Stimulated activated CD4-positive, alpha-beta T cell treated with anti-CD3 and anti-CD28 coated beads, Interleukin-4, amount 100 ng/mL, for 48 hours (primary cell): ENCODE measurements at regions not wholly inside any gene's neighbourhood (a gene's known extent, or its start where the extent isn't known, plus 50 kb on each side); places are given as distances from the start of the nearest gene placed in this dataset.

Experiments used
- DNase-seq, 2 donors: peaks; one replicate each; pipeline ENCODE4 v3.0.0-alpha.2; 2020; ENCODE audit warnings: low read depth in 2 of 2

DNA sequence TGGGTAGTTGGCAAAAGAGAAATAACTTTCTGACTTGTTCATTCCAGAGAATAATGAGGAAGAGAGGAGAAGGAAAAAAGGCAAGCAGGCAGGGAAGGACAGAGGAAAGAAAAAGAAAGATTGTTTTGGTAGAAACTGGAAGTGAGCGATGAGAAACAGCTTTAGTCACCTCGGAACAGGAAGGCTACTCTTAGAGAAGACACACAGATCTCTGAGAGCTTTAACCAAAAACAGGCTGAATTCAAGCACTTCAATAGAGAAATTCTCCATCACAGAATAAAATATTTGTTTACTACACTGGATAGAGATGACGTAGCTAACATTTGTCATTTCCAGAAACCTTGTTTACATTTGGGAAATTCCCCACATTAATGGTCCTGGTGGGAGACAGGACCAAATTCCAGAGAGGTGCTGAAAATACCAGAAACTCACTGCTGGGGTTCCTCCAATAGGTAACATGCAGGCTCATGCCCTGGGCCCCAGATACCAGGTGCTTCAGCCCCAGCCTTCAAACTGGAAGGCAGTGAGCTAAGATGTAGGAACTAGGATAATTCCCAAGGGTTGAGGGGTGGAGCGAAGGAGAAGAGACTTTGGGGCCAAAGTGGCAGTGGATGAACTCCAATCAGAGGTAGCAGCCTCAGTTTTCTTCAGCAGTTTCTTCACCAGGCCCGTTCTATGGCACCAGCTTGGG, 227.7 kb upstream of the GRAMD2B start:
- no peak for DNase-seq

- DNase-seq, result no peak
These were observed 224.7 kb upstream of the GRAMD2B start for GRCh38 chr5:126198531-126198930.

GRCh38 chr5:126199467-126199866, 223.7 kb upstream of the GRAMD2B start:
- no peak for DNase-seq

DNA sequence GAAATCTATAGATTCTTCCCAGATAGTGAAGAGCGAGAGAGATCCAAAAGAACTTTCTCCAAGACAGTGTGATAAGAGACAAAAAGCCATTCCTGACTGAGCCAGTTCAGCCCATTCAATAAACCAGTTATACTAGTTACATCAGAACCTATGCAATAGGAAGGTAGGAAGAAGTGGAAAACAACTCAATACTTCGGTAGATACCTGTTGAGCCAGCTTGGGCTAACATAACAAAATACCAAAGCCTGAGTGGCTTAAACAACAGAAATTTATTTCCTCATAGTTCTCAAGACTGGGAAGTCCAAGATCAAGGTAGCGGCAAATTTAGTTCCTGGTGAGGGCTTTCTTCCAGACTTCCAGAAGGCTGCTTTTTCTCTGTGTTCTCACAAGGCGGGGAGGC, 214.5 kb upstream of the GRAMD2B start:
- DNase-seq, result no peak

GRCh38 chr5:126210955-126211354, 212.3 kb upstream of the GRAMD2B start:
- no peak for DNase-seq

DNA sequence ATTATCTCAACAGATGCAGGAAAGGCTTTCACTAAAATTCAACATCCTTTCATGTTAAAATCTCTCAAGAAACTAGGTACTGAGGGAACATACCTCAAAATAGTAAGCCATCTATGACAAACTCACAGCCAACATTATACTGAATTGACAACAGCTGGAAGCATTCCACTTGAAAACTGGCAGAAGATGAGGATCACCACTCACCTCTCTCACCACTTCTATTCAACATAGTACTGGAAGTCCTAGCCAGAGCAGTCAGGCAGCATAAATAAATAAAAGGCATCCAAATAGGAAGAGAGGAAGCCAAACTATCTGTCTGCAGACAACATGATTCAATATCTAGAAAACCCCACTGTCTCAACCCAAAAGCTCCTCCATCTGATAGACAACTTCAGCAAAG, 203.6 kb upstream of the GRAMD2B start:
- DNase-seq, result no peak

DNA sequence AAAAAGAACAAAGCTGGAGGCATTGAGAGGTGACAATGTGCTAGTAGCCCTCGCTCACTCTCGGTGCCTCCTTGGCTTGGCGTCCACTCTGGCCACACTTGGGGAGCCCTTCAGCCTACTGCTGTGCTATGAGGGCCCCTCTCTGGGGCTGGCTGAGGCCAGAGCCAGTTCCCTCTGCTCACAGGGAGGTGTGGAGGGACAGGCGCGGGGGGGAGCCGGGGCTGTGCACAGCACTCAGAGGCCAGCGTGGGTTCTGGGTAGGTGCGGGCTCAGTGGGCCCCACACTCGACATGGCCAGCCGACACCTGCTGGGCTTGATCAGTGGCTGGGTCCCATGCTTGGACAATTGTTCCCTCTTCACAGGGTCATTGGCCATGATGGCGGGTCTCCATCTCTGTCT, 202.5 kb upstream of the GRAMD2B start:
- no peak for DNase-seq

DNA sequence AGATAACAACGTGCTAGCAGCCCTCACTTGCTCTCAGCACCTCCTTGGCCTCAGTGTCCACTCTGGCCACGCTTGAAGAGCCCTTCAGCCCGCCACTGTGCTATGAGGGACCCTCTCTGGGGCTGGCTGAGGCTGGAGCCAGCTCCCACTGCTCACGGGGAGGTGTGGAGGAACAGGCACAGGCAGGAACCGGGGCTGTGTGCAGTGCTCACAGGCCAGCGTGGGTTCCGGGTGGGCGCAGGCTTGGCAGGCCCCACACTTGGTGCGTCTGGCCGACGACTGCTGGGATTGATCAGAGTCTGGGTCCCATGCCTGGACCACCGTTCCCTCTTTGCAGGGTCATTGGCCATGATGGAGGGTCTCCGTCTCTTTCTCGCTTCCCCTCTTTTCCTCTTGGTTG, 194.3 kb upstream of the GRAMD2B start:
- no peak for DNase-seq

DNA sequence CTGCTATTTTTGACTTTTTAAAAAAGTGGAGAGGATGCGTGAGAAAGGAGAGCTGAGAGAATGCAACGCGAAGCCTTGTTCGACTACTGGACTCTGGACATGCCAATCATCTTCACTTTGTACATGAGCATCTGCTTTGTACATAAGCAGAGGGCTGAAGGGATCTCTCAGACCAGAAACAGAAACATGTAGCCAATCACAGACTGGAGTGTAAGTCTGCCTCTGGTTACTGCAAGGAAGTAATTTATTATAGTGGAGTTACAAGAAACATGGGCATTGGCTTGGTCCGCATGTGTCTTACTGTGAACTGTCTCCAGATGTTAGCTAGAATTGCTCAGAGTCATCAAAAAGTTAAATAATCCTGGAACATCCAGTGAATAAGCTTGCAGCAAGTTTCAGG, 190.0 kb upstream of the GRAMD2B start:
- no peak for DNase-seq

GRCh38 chr5:126234563-126235195, 188.5 kb upstream of the GRAMD2B start:
- no peak for DNase-seq

GRCh38 chr5:126235628-126236027, 187.6 kb upstream of the GRAMD2B start:
- no peak for DNase-seq

- DNase-seq, result no peak
These were observed 186.2 kb upstream of the GRAMD2B start for GRCh38 chr5:126236994-126237393.

DNA sequence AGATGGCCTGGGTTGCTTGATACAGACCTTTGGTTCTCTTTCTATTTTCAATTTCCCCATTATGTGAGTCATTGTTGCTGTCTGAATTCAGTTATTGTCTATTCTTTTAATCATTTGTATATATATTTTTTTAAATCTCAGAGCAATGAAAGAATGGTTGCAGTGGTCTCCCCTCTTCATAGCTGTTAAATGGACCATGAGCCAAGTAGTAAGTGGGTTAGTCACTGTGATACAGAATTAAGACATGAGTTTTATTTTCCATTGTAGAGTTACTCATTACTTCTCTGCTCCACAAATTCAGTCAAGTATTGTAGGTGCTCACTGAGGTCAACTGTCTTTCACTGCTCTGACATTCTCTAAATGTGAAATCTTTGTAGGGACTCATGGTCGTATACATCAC, 174.6 kb upstream of the GRAMD2B start:
- no peak for DNase-seq

- DNase-seq, result no peak
These were observed 172.2 kb upstream of the GRAMD2B start for GRCh38 chr5:126251024-126251423.

DNA sequence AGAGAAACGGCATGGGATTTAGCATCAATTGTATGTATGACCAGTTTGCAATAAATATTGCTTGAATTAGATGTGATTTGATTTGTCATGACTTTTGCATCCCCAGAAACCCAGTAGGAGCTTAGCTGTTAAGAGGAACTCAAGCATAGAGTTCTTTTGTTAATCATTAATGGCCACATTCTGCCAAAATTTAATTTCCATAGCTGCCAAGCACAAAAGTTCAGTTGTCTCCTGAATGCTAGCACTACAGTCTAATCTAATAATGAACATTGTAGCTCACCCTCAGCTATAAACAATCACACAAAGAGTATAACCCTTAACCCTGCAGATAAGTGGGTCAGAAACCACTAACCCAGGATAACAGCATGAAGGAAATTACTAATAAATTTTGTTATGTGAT, 169.8 kb upstream of the GRAMD2B start:
- DNase-seq, result no peak

DNA sequence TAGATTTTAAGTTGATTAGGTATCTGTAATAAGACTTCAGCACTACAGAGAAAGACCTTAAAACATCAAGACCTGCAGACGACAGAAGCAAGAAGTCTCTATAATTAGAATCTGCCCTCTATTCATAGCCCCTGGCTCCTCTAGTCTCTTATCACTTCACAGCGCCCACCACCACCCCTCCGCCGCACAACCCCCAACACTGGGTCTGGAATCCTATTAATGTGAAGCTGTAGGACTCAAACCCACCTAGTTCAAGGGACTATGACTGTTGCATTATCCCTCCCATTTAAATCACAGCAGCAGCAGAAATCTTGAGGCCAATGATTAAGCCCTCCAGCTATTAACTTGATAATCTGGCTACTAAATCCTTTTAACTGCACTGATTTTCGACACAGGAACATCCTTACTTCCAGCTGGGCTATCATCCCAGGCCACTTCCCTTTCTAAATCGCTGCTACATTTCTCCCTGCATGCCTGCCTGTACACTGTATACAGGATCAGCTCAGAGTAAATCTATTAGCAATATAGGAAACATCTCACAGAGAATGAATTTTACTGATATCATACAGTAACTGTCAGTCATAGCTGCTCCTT, 159.5 kb upstream of the GRAMD2B start:
- DNase-seq, result no peak

GRCh38 chr5:126265917-126266316, 157.3 kb upstream of the GRAMD2B start:
- DNase-seq, result no peak

DNA sequence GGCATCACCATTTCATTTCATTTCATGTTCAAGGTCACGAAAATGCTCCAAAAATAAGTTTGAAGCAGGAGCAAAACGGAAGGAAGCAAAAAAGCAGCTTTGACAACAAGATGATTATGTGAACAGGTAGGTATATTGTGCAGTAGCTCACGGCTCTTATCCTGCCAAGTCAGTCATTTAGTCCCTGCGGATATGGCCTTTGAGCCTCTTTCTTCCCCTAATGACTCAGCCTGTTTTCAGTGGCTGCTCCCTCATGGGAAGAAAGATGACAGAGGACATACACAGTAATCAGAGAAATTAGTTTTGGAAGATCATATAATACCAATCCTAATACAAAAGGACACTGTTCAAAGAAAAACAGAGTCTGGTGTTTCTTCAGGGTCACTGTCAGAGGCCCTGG, 155.8 kb upstream of the GRAMD2B start:
- DNase-seq, result no peak

- no peak for DNase-seq
These were observed 154.4 kb upstream of the GRAMD2B start for GRCh38 chr5:126268697-126269315.

- DNase-seq, result no peak
These were observed 153.7 kb upstream of the GRAMD2B start for GRCh38 chr5:126269511-126269910.

- DNase-seq, result no peak
These were observed 152.1 kb upstream of the GRAMD2B start for GRCh38 chr5:126271141-126271540.

DNA sequence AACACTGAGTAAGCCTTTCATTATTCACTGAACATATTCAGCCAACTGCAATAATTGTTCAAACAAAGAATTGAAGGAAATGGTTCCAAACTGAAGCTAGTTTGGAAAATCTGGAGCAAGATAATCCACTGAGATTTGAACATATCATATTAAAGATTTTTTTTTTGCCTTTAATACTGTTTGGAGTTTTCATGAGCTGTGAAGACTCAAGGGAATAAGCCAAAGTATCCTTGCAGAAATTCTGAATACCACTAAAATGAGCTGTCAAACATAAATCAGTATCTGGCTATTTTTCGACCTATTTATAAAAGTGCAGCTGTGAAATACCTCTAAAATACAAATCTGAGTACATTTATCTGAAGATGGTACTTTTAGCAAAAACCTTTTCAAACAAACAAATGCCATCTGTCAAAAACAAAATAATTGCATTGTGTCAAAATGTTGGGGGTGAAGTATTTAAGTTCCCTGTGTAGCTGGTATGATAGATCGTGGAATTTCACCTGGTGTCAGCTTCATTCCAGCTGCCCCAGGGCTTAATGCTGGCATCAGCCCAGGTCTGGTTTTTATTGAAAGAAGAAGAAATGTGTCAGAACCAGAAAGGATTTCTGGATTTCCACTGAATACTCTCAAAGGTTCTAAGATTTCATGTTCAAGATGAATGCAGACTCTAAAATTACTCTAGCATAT, 149.0 kb upstream of the GRAMD2B start:
- no peak for DNase-seq
